Stimulated activated CD4-positive, alpha-beta T cell treated with anti-CD3 and anti-CD28 coated beads, Interleukin-4, amount 100 ng/mL, for 24 hours (primary cell): ENCODE measurements at regions not wholly inside any gene's neighbourhood (a gene's known extent, or its start where the extent isn't known, plus 50 kb on each side); places are given as distances from the start of the nearest gene placed in this dataset.

Experiments used
- DNase-seq: peaks from one replicate; pipeline ENCODE4 v3.0.0-alpha.2; 2020

DNA sequence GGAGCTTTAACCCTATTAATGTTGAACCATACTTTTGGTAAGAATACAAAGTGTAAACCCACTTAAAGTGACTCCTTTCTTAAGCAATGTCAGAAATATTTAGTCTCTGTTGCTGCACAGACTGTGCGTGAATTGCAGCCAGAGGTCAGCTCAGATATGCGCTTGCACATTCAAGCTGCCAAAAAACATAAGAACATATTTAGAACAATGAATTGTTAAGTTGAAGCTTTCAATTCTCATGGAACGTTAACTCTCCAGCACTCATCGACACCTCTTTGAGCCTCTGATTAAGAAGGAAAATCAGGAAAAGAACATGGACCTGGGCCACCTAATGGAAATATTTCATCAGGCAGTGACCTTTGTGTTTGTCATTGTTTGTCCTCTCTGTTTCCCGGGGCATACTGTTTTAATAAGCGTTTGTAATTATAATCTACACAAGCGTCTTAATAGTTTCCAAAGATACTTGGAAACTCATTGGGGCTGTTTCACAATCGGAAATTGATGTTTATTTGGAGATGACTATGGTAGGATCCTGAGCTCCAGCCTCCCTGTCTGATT is 193.0 kb upstream of the CELF2 start:
- DNase-seq: no peak

- no peak for DNase-seq
Measured at GRCh38 chr10:10826125-10826524, 191.5 kb upstream of the CELF2 start.

- no peak for DNase-seq
Measured at GRCh38 chr10:10828623-10829022, 189.0 kb upstream of the CELF2 start.

- DNase-seq: no peak
Measured at GRCh38 chr10:10829576-10829975, 188.1 kb upstream of the CELF2 start.

DNA sequence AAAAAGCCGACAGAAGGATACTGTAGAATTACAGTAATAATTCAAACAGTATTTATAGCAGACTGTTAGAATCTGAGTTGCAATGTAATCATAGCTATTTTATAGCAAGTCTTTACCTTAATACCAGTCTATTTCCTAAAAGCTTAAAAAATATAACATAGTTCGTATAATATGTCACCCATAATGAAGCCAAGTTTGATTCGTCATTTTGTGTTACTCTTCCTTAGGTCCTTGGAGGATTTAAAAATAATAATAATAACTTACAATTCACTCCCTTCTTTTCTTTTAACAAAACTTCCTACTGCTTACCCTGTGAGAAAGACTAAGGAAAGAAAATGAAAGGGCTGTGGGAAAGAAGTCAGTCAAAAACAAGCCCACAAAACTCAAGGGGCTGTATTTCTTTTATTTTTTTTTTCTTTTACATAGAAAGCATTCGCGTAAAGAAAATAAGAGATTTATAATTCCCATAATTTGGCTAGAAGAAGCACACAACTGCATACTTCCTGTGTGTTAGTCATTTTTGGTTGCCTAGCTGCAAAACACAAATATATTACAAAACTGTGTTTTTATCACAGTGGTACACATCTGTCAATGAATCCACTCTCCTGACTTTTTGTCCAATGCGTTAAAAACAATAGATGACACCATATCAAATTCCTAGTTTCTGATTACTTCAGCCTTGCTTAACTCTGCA is 187.2 kb upstream of the CELF2 start:
- DNase-seq: no peak

- no peak for DNase-seq
Measured at GRCh38 chr10:10831085-10831484, 186.6 kb upstream of the CELF2 start.

- no peak for DNase-seq
Measured at GRCh38 chr10:10833955-10834354, 183.7 kb upstream of the CELF2 start.

GRCh38 chr10:10844251-10844650 is 173.4 kb upstream of the CELF2 start:
- no peak for DNase-seq

GRCh38 chr10:10845185-10845584 is 172.5 kb upstream of the CELF2 start:
- DNase-seq: no peak

- no peak for DNase-seq
Measured at GRCh38 chr10:10845826-10846503, 171.7 kb upstream of the CELF2 start.

DNA sequence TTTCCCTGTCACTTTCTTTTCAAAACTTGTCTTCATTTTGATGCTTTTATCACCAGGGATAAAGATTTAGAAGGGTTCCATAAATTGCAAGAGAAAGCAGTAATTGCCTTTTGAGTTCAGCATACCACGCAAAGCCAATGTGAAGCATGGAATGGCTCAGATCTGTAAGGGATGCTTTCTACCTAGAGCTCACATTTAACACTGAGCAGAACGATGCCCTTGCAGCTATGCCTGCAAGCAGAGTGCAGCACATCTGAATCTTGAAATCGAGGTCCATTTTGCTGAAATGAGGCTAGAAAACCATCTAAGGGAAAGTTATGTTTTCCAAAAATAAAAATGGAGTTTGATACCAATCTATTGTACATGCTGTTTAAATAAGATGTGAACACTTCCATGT is 171.2 kb upstream of the CELF2 start:
- no peak for DNase-seq

DNA sequence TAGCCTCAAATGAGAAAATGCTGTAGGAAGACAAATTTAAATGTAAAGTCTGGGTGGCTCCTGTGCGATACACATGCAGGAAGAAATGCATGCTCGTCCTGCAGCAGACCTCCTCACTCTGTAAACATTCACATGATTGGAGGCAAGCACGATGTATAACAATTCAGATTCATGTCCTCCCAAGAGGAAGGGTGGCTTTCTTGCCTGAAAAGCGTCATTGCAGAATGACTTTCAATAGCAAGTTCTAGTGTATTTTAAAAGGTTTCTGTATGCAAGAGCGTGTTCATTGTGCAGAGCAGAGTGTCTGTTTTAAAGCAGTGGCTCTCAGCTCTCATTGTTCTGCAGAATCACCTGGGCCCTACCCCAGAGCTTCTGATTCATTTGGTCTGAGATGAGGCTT is 170.3 kb upstream of the CELF2 start:
- no peak for DNase-seq

GRCh38 chr10:10848488-10849111 is 169.1 kb upstream of the CELF2 start:
- no peak for DNase-seq

GRCh38 chr10:10849306-10849705 is 168.4 kb upstream of the CELF2 start:
- no peak for DNase-seq

DNA sequence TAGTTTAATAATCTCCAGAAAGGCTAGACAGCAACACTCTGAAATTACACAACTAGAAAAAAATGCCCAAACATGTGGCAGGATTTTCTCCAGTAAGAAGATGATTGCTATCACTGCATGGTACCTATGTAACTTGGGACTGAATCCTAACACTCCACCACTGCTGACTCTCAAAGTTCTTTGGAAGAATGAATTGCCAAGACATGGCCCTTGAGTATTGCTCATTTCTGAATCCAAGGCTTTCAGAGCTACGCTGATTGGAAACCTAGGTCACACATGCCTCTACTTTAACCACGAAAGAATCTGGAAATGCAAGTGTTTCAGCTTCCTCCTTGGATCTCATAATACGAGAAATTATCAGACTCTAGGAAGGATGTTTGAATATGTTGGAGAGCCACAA is 167.5 kb upstream of the CELF2 start:
- DNase-seq: no peak

DNA sequence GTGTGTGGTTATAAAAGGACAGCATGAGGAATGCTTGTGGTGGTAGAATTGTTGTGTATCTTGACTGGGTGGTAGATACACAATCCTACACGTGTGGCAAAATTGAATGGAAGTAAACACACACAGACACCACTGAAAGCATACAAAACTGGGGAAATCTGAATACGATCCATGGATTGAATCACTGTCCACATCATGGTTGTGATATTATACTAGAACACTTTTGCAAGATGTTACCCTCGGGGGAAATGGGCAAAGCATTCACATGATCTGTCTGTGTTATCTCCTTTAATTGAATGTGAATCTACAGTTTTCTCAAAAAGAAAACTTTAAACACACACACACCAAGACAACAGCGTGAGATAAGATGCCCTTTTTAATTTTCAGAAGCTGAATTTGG is 165.2 kb upstream of the CELF2 start:
- DNase-seq: no peak

GRCh38 chr10:10853954-10854353 is 163.7 kb upstream of the CELF2 start:
- DNase-seq: no peak

GRCh38 chr10:10854725-10855124 is 162.9 kb upstream of the CELF2 start:
- no peak for DNase-seq

DNA sequence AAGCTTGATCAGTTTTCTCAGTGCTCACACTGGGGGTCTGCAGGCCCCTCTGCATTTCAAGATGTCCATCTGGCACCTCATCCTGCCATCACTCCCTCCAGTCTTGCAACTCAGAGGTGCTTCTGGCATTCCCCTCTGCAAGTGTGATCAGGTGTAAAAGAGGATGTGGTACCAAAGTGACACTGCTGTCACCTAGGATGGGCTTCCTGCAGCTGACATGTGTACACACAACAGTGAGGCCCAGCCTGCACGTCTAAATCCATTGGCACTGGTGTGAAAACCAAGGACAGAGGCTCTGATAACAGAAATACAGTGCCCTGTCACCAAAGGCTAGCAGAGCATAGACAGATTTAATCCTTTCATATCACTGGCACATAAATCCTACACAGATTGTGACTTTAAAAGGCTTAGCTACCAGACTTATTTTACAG is 162.5 kb upstream of the CELF2 start:
- no peak for DNase-seq

DNA sequence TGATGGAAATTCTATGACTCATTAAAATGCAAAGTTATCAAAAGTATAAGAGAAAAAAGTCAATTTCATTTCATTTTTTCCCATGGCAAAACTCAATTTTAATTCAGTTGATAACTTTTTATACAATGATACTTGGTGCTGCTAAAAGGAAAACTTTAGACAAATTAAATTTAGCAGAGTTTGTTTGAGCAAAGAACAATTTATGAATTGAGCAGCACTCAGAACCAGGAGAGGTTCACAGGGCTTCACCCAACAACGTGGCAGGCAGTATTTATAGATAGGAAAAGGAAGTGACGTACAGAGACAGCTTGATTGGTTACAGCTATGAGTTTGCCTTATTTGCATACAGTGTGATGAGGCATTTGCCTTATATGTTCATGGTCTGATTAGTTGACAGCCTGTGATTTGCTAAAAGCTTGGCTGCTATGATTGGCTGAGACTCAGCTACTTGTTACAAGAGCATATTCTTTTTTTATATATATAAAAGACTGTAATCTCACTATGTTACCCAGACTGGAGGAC is 157.2 kb upstream of the CELF2 start:
- DNase-seq: no peak

- DNase-seq: no peak
Measured at GRCh38 chr10:10865303-10865702, 152.4 kb upstream of the CELF2 start.

DNA sequence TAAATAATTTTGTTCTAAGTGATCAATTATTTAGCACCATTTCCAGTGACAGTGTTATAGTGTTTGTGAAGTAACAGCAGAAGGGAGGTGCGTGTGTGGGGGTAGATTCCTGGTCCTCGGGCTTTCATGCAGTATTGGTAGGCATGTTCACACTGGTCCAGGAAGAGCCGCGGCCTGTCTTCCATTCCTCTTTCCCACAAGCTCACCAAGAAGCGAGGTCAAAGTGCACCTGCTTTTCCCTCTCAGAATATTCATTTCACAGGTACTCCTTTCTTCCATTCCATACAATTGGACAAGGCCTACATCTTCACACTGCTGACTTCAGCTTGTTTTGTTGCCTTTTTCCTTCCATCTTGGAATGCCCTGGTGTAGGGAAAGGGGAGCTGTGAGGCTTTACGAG is 151.8 kb upstream of the CELF2 start:
- no peak for DNase-seq

DNA sequence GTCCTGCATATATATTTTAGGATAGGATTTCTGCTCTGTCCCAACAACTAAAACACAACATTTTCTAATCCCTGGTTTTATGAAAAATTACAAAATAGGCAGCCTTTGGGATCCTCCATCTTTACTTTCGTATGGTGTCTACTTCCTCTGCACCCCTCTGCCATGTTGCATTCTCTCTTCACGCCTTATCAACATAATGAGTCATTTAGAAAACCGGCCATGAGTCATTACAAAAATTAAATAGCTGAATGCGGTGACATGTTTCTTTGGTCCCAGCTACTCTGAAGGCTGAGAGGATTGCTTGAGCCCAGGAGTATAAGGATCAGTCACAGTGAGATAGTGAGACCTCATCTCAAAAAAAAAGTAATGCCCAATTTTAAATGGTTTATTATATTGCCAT is 148.1 kb upstream of the CELF2 start:
- DNase-seq: no peak
